H1 (cell line): ENCODE measurements at regions not wholly inside any gene's neighbourhood (a gene's known extent, or its start where the extent isn't known, plus 50 kb on each side); places are given as distances from the start of the nearest gene placed in this dataset.
A peak's percentile ranks its signal among the peaks of the same experiment; 100 is the strongest.

Experiments used
- CTCF ChIA-PET: fragments of 300-600 bp; sonication (Branson Sonifier 250); formaldehyde crosslinking; loops from one replicate; lab custom pipeline; 2021; ENCODE audit not compliant: partially characterized antibody; lab: Charles Lee
- POLR2A ChIA-PET: fragments of 300-600 bp; sonication (Branson Sonifier 250); formaldehyde crosslinking; loops from one replicate; lab custom pipeline; 2021; ENCODE audit warnings: inconsistent platforms; ENCODE audit not compliant: partially characterized antibody; lab: Charles Lee
- DNase-seq, 2 experiments: peaks; one replicate each; pipeline versions ENCODE4 v3.0.0 to v3.0.0-alpha.2; 2010 to 2022; ENCODE audit warnings: low spot score in 2 of 2, low read depth in 1 of 2, mixed read lengths in 1 of 2
- FAIRE-seq: peaks from 2 replicates; lab custom pipeline; 2011; peaks lifted over from hg19 to GRCh38; lab: Jason Lieb, UNC
- H2AFZ ChIP-seq: 2 replicates; pipeline ENCODE4 v1.8.1; 2012; ENCODE audit warnings: low read length, inconsistent platforms
- H2AK5ac ChIP-seq: 2 replicates; pipeline ENCODE4 v1.6.1; 2013; ENCODE audit warnings: low read depth, low read length
- H2BK120ac ChIP-seq: replicated peaks from 2 replicates; pipeline ENCODE3; 2013; ENCODE audit warnings: low read depth, low read length, inconsistent platforms
- H2BK12ac ChIP-seq: 2 replicates; pipeline ENCODE4 v1.6.1; 2013; ENCODE audit warnings: low read depth, low read length
- H2BK15ac ChIP-seq: 2 replicates; pipeline ENCODE4 v1.6.1; 2013; ENCODE audit warnings: low read length
- H2BK20ac ChIP-seq: 2 replicates; pipeline ENCODE4 v1.6.1; 2013; ENCODE audit warnings: low read length
- H2BK5ac ChIP-seq: 2 replicates; pipeline ENCODE4 v1.6.1; 2013; ENCODE audit warnings: low read depth, low read length
- H3K14ac ChIP-seq: 2 replicates; pipeline ENCODE4 v1.6.1; 2013; ENCODE audit warnings: inconsistent platforms; ENCODE audit not compliant: insufficient read length
- H3K18ac ChIP-seq: 2 replicates; pipeline ENCODE4 v1.6.1; 2013; ENCODE audit warnings: low read length; ENCODE audit errors: extremely low read depth
- H3K23ac ChIP-seq: 2 replicates; pipeline ENCODE4 v1.6.1; 2013; ENCODE audit warnings: inconsistent platforms; ENCODE audit not compliant: insufficient read length
- H3K23me2 ChIP-seq: 2 replicates; pipeline ENCODE4 v1.6.1; 2013; ENCODE audit warnings: low read depth, low read length
- H3K27ac ChIP-seq: 2 replicates; pipeline ENCODE4 v1.6.1; 2011; ENCODE audit warnings: low read depth, low read length, inconsistent platforms
- H3K27me3 ChIP-seq, 4 experiments: replicated peaks in 1 of 4; 1 replicate in 1 of 4; 2 replicates in 3 of 4; pipeline versions ENCODE4 v1.6.1 to v1.8.1; 2011 to 2013; ENCODE audit warnings: low read length in 3 of 4, mild to moderate bottlenecking in 3 of 4, inconsistent platforms in 2 of 4, mixed read lengths in 2 of 4, moderate library complexity in 1 of 4; ENCODE audit not compliant: control insufficient read depth in 3 of 4, insufficient read depth in 3 of 4; ENCODE audit errors: extremely low read depth in 1 of 4
- H3K36me3 ChIP-seq, 4 experiments: 2 replicates each; pipeline versions ENCODE4 v1.6.1 to v1.8.1; 2011 to 2013; ENCODE audit warnings: mild to moderate bottlenecking in 4 of 4, low read length in 3 of 4, moderate library complexity in 2 of 4, control low read depth in 1 of 4, inconsistent platforms in 1 of 4; ENCODE audit not compliant: insufficient read depth in 4 of 4, control insufficient read depth in 2 of 4
- H3K4ac ChIP-seq: replicated peaks from 2 replicates; pipeline ENCODE3; 2013; ENCODE audit warnings: low read length, low read depth, mixed read lengths, inconsistent platforms; ENCODE audit not compliant: insufficient read length
- H3K4me1 ChIP-seq, 4 experiments: replicated peaks in 1 of 4; 1 replicate in 1 of 4; 2 replicates in 3 of 4; pipeline versions ENCODE4 v1.6.1 to v1.8.1; 2011 to 2013; ENCODE audit warnings: low read length in 3 of 4, inconsistent platforms in 2 of 4, mixed read lengths in 1 of 4; ENCODE audit not compliant: insufficient read depth in 4 of 4, control insufficient read depth in 3 of 4
- H3K4me2 ChIP-seq, 2 experiments: 2 replicates each; pipeline versions ENCODE4 v1.6.1 to v1.8.1; 2011 to 2013; ENCODE audit warnings: low read depth in 2 of 2, low read length in 2 of 2, control low read depth in 1 of 2, inconsistent platforms in 1 of 2, mild to moderate bottlenecking in 1 of 2; ENCODE audit not compliant: insufficient read depth in 1 of 2
- H3K4me3 ChIP-seq, 4 experiments: fragments of 200-600, 300-600 bp in 1 of 4; sonication (generic), shearing (Covaris generic), sonication (Bioruptor Twin) in 1 of 4; 2 replicates each; pipeline versions ENCODE4 v1.5.1 to v1.8.1; 2011 to 2016; ENCODE audit warnings: low read length in 4 of 4, low read depth in 3 of 4, control low read depth in 2 of 4, inconsistent platforms in 2 of 4, mild to moderate bottlenecking in 2 of 4, mixed read lengths in 1 of 4, moderate library complexity in 1 of 4; ENCODE audit not compliant: insufficient read depth in 2 of 4; ENCODE audit errors: extremely low read depth in 1 of 4
- H3K56ac ChIP-seq: replicated peaks from 2 replicates; pipeline ENCODE3; 2013; ENCODE audit warnings: low read depth, mild to moderate bottlenecking, mixed read lengths, low read length, inconsistent platforms; ENCODE audit not compliant: insufficient read length
- H3K79me1 ChIP-seq: 2 replicates; pipeline ENCODE4 v1.6.1; 2013; ENCODE audit warnings: low read depth, low read length, control low read depth
- H3K79me2 ChIP-seq, 2 experiments: 2 replicates each; pipeline versions ENCODE4 v1.6.1 to v1.8.1; 2012 to 2013; ENCODE audit warnings: low read length in 2 of 2, mild to moderate bottlenecking in 2 of 2, inconsistent platforms in 1 of 2; ENCODE audit not compliant: insufficient read depth in 2 of 2, control insufficient read depth in 1 of 2
- H3K9ac ChIP-seq, 4 experiments: replicated peaks in 1 of 4; 1 replicate in 1 of 4; 2 replicates in 3 of 4; pipeline versions ENCODE4 v1.6.1 to v1.8.1; 2011 to 2013; ENCODE audit warnings: low read depth in 3 of 4, low read length in 3 of 4, control low read depth in 2 of 4, mild to moderate bottlenecking in 2 of 4, moderate library complexity in 2 of 4, inconsistent platforms in 1 of 4; ENCODE audit errors: extremely low read depth in 1 of 4
- H3K9me3 ChIP-seq, 2 experiments: 2 replicates each; pipeline versions ENCODE4 v1.6.1 to v1.8.1; 2012 to 2013; ENCODE audit warnings: mild to moderate bottlenecking in 2 of 2, moderate library complexity in 2 of 2, control low read depth in 1 of 2, inconsistent platforms in 1 of 2, low read depth in 1 of 2, low read length in 1 of 2, mixed read lengths in 1 of 2; ENCODE audit not compliant: insufficient read depth in 2 of 2
- H4K20me1 ChIP-seq, 2 experiments: replicated peaks in 1 of 2; 2 replicates each; pipeline versions ENCODE3 to v1.8.1; 2011 to 2013; ENCODE audit warnings: inconsistent platforms in 2 of 2, low read length in 2 of 2, mild to moderate bottlenecking in 1 of 2; ENCODE audit not compliant: insufficient read depth in 2 of 2, control insufficient read depth in 1 of 2
- H4K5ac ChIP-seq: 2 replicates; pipeline ENCODE4 v1.6.1; 2013; ENCODE audit warnings: low read length, low read depth, mixed read lengths, inconsistent platforms; ENCODE audit not compliant: insufficient read length
- H4K8ac ChIP-seq: 2 replicates; pipeline ENCODE4 v1.8.0; 2013; ENCODE audit warnings: mild to moderate bottlenecking, moderate library complexity, low read length, inconsistent platforms; ENCODE audit not compliant: insufficient read depth; ENCODE audit errors: extremely low read depth
- H4K91ac ChIP-seq: replicated peaks from 2 replicates; pipeline ENCODE3; 2013; ENCODE audit warnings: low read length, mixed read lengths, inconsistent platforms; ENCODE audit not compliant: insufficient read length
- JUND ChIP-seq: IDR thresholded peaks from 2 replicates; pipeline ENCODE4 v1.6.1; 2011; ENCODE audit warnings: mild to moderate bottlenecking, improper control_type of control experiment, low read length
- POLR2AphosphoS5 ChIP-seq: IDR thresholded peaks from 2 replicates; pipeline ENCODE4 v1.6.1; 2011; ENCODE audit warnings: low read depth, low read length
- RBBP5 ChIP-seq: IDR thresholded peaks from 2 replicates; pipeline ENCODE4 v1.7.1; 2012; ENCODE audit warnings: low read depth, mild to moderate bottlenecking, inconsistent platforms, low read length, moderate library complexity, borderline replicate concordance
- SP1 ChIP-seq: IDR thresholded peaks from 2 replicates; pipeline ENCODE4 v1.6.1; 2011; ENCODE audit warnings: low read depth, low read length
- WGBS, 2 experiments: shearing (Covaris generic) in 1 of 2; methylation state at CpG; one replicate each; pipeline versions ENCODE4 v1.1.6 to v1.1.7; 2013 to 2015; ENCODE audit warnings: low lambda C conversion rate in 2 of 2, mixed read lengths in 2 of 2, inconsistent platforms in 1 of 2, low coverage in 1 of 2, missing lambda C conversion rate in 1 of 2; ENCODE audit not compliant: insufficient replicate concordance in 2 of 2, insufficient coverage in 1 of 2, insufficient read length in 1 of 2; ENCODE audit errors: extremely low coverage in 1 of 2, missing lambda C conversion rate in 1 of 2; 5-methylcytosine and 5-hydroxymethylcytosine counted together
- TF ChIP-seq, protein P1 (sequence below), 3 experiments: IDR thresholded peaks; 1 replicate in 2 of 3; 2 replicates in 1 of 3; pipeline versions ENCODE4 v1.5.1 to v1.6.1; 2011; ENCODE audit warnings: low read length in 3 of 3, mild to moderate bottlenecking in 3 of 3, inconsistent platforms in 2 of 3, low read depth in 1 of 3, moderate library complexity in 1 of 3; ENCODE audit not compliant: insufficient read depth in 1 of 3; ENCODE audit errors: control extremely low read depth in 1 of 3

GRCh38 chr3:162195147-162195546, 698.5 kb downstream of the OTOL1 start:
- Histone ChIP-seq H4K8ac (no peak overlapping the region), H4K5ac (no peak overlapping the region), H2BK5ac (no peak overlapping the region), H2BK12ac (no peak overlapping the region), H3K4me2 (no peak overlapping the region), H3K9me3 (peaks cover 10 to 13% of the 10 kb centered on the region in 2 experiments; a peak in 2 of 4 replicates), H3K18ac (no peak overlapping the region), H3K56ac (no peak overlapping the region), H3K27me3 (no peaks in the 10 kb centered on the region), H3K4ac (no peak overlapping the region), H4K20me1 (no peaks in the 10 kb centered on the region), H3K36me3 (no peaks in the 10 kb centered on the region; a peak in 1 of 8 replicates), H2BK120ac (no peak overlapping the region), H3K9ac (peak overlapping the region in 1 of 4 experiments; percentile 34; a peak in 1 of 7 replicates), H2AK5ac (no peak overlapping the region), H3K27ac (no peak overlapping the region), H3K79me2 (no peaks in the 10 kb centered on the region), H4K91ac (no peak overlapping the region), H2BK15ac (no peak overlapping the region), H3K4me3 (no peak overlapping the region), H3K23ac (no peak overlapping the region), H3K14ac (no peak overlapping the region), H3K79me1 (no peaks in the 10 kb centered on the region), H2AFZ (0 out of 2 replicates have a peak overlapping the region, but pooled peaks have one; percentile 53), H3K4me1 (no peaks in the 10 kb centered on the region), H3K23me2 (no peaks in the 10 kb centered on the region), H2BK20ac (no peak overlapping the region)
- FAIRE-seq (no peak), DNase-seq (no peak)
- ChIA-PET CTCF (no interaction called here), POLR2A (no interaction called here)
- 95% methylated on average over 3 of the region's 3 CpGs; no CpG with 5 or more reads in 1 of the 2 experiments for WGBS, 2 experiments
- TF ChIP-seq POLR2AphosphoS5 = no peak
- no peak for TF ChIP-seq JUND
- TF ChIP-seq, protein P1, sequence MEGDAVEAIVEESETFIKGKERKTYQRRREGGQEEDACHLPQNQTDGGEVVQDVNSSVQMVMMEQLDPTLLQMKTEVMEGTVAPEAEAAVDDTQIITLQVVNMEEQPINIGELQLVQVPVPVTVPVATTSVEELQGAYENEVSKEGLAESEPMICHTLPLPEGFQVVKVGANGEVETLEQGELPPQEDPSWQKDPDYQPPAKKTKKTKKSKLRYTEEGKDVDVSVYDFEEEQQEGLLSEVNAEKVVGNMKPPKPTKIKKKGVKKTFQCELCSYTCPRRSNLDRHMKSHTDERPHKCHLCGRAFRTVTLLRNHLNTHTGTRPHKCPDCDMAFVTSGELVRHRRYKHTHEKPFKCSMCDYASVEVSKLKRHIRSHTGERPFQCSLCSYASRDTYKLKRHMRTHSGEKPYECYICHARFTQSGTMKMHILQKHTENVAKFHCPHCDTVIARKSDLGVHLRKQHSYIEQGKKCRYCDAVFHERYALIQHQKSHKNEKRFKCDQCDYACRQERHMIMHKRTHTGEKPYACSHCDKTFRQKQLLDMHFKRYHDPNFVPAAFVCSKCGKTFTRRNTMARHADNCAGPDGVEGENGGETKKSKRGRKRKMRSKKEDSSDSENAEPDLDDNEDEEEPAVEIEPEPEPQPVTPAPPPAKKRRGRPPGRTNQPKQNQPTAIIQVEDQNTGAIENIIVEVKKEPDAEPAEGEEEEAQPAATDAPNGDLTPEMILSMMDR (IDR thresholded peaks at IDR 0.05; ENCODE audit: control extremely low read depth in 1 of 3, insufficient read depth in 1 of 3, low read depth in 1 of 3, low read length in 3 of 3) = no peak
- TF ChIP-seq SP1 = no peak
- TF ChIP-seq RBBP5 = no peak
